Adipocyte (in vitro differentiated cells): ENCODE measurements at regions not wholly inside any gene's neighbourhood (a gene's known extent, or its start where the extent isn't known, plus 50 kb on each side); places are given as distances from the start of the nearest gene placed in this dataset.
A peak's percentile ranks its signal among the peaks of the same experiment; 100 is the strongest.

Experiments used
- DNase-seq: peaks from one replicate; pipeline ENCODE4 v3.0.0-alpha.2; 2015; ENCODE audit warnings: low read depth
- H3K27me3 ChIP-seq: replicated peaks from 2 replicates; pipeline ENCODE4 v1.7.0; 2013; ENCODE audit warnings: mild to moderate bottlenecking, low read length, moderate library complexity; ENCODE audit not compliant: control insufficient read depth, insufficient read depth
- H3K36me3 ChIP-seq: 2 replicates; pipeline ENCODE4 v1.7.0; 2013; ENCODE audit warnings: low read length, mild to moderate bottlenecking, moderate library complexity; ENCODE audit not compliant: control insufficient read depth, insufficient read depth, severe bottlenecking
- H3K4me1 ChIP-seq: 2 replicates; pipeline ENCODE4 v1.7.0; 2013; ENCODE audit warnings: mild to moderate bottlenecking, low read length, moderate library complexity; ENCODE audit not compliant: control insufficient read depth, insufficient read depth
- H3K4me3 ChIP-seq: 2 replicates; pipeline ENCODE4 v1.7.0; 2013; ENCODE audit warnings: mild to moderate bottlenecking, low read length, moderate library complexity
- H3K9ac ChIP-seq: 2 replicates; pipeline ENCODE4 v1.7.0; 2013; ENCODE audit warnings: mild to moderate bottlenecking, low read length, moderate library complexity
- H3K9me3 ChIP-seq: 2 replicates; pipeline ENCODE4 v1.7.0; 2013; ENCODE audit warnings: mild to moderate bottlenecking, low read length, moderate library complexity; ENCODE audit not compliant: control insufficient read depth

DNA sequence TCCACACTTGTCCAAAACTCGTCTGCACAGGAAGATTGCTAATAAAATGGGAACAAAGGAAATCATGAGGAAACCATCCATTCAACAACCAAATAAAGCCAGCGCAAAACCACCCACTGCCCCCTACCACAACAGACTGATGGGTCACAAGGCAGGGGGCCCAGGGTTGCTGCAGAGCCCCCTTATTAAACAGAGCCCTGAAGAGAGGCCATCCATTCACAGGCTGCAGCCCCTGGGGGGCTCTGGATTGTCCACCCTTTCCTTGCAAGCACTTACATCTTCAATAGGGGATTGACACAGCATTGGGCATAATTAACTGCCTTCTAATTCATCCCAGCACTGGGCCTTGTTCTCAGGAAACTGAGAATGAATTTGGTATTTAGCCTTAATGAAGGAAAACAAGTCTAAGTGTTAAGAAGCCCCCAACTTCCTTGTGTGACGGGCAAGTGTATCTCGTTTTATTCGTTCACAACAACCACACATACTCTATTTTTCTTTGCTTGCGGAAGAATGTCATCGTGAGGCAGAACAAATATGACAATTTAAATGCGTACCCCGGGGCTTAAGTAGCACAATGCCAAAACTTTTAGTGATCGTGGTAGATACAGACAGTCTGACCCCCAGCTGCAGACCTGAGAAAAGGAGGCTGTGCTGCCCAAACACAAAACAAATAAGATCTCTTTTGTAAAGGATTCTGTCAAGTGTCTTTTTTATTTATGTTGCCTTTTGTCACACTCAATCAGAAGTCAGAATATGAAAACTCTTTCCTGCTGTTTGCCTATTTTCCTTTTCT, 144.0 kb downstream of the SEMA6D start:
- no peak for DNase-seq
- H3K4me1 ChIP-seq: no peaks in the 10 kb centered on the region
- H3K27me3 ChIP-seq: peaks cover 11% of the 10 kb centered on the region
- peaks cover 15% of the 10 kb centered on the region for H3K9me3 ChIP-seq
- H3K4me3 ChIP-seq: no peak overlapping the region
- H3K9ac ChIP-seq: no peak overlapping the region
- no peaks in the 10 kb centered on the region for H3K36me3 ChIP-seq

DNA sequence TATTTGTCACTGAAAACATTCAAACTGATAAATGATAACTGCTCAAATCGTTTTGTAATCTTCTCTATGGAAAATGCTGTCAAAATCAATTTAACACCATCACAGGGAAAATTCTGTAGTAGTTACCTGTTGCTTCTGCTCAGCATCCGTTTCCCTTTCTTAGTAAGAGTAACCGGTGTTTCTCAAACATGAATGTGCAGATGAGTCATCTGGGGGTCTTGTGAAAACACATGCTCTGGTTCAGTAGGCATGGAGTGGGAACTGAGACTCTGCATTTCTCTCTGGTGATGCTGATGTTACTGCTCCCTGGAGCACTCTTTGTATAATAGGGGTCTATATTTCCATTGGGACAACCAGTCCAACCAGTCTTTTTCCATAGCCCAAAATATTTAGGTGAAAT, 145.1 kb downstream of the SEMA6D start:
- Histone ChIP-seq H3K27me3 (peaks cover 8% of the 10 kb centered on the region), H3K9me3 (peaks cover 15% of the 10 kb centered on the region), H3K9ac (no peak overlapping the region), H3K4me1 (no peaks in the 10 kb centered on the region), H3K36me3 (no peaks in the 10 kb centered on the region), H3K4me3 (no peak overlapping the region)
- DNase-seq: no peak

DNA sequence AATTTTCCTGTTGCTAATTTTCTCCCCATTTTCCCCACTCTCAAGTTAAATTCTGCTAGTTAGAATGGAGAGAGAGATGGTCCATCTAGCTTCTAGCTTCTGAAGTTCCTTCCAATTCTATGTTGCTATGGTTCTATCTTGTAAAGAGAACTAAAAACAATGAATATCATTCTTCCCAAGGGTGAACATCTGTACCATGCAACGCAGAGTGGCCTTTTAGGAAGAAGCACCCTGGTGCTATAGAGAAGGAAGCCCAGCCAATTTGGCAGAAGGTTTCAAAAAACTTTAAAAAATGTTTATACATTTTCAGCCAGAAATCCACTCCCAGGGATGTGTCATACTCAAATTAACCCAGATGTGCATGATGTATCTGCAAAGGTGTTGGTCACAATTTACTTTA, 149.1 kb downstream of the SEMA6D start:
- no peak overlapping the region for H3K9ac ChIP-seq
- no peaks in the 10 kb centered on the region for H3K36me3 ChIP-seq
- H3K4me3 ChIP-seq: no peak overlapping the region
- peaks cover 10% of the 10 kb centered on the region for H3K4me1 ChIP-seq
- H3K27me3 ChIP-seq: peaks cover 3% of the 10 kb centered on the region
- DNase-seq: no peak
- H3K9me3 ChIP-seq: peaks cover 19% of the 10 kb centered on the region

DNA sequence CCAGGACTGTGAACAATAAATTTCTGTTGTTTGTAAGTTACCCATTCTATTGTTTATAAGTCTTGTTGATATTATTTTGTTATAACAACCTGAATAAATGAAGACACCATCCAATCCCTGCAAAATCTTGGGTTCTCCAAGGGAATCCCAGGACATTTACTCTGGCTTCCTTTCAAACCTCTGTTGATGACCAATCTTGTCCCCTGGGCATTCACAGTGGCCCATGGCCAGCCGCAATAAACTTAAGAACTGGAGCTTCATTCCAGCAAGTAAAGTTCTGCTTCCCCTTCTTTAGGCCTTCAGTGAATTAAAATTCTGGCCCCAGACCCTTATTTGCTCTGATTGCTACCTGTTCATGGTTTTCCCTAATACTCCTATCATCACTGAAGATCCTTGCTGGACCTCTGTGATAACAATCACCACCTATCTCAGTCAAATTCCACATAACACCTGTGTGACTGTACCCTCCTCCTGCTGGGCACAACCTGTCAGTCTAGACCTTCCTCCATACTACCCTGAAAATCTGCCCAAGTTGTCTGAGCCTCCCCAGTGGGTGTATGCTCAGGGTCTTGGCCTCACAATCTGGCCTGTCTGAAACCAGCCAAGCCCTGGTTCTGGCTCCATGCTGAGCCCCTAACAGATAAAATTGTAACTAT, 153.1 kb downstream of the SEMA6D start:
- no peak for DNase-seq
- no peak overlapping the region for H3K9ac ChIP-seq
- no peaks in the 10 kb centered on the region for H3K27me3 ChIP-seq
- no peaks in the 10 kb centered on the region for H3K36me3 ChIP-seq
- peaks cover 30% of the 10 kb centered on the region for H3K4me1 ChIP-seq
- peaks cover 10% of the 10 kb centered on the region for H3K9me3 ChIP-seq
- no peak overlapping the region for H3K4me3 ChIP-seq

DNA sequence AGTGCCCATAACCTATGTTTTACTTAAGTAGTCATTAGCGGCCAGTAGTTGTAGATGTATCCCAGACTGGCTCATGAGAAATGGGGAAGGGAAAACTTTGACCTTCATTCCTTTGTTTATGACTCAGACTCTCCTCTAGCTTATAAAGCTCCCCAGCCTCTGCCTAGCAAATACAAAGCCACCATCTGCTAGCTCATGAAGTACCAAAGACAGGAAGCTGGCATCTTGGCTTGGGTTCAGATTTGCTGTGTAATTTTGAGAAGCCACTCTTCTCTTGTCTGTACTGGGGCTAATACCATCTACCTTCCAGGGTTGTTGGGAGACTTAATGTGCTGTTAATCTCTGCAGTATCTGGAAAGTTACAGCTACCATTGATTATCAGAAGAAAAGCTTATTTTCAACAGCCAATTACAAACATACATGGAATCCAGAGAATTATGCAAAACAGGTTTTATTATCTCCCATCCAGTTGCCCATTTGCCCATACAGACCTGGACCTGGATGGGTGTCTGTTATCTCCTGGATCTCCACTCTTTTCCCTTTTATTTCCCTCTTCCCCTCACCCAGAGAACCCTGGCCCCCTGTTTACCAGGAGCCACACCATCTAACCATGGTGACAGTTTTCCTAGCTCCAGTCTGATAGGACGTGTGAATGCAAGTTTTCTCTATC, 153.8 kb downstream of the SEMA6D start:
- DNase-seq: peak; percentile 6

DNA sequence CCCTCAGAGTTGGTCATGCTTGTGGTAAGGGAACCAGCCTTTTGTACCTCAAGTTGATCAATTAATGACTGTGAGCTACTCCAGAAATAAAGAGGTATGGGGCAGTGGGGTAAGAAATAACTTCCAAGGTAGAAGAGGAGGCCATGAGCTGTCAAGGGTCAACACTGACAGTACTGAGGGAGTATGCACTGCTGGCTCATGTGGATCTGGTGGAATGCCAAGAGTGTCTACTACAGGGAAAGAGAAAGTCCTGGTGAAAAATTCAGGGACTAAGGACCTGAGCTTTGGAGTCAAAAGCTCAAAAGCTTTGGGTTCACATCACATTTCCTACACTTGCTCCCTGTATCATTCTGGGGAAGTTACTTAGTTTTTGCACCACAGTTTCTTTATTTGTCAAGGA, 154.9 kb downstream of the SEMA6D start:
- Histone ChIP-seq H3K9me3 (peaks cover 4% of the 10 kb centered on the region), H3K27me3 (no peaks in the 10 kb centered on the region)
- DNase-seq: no peak

More for the DNA sequence above, 153.8 kb downstream of the SEMA6D start:
- Histone ChIP-seq H3K9ac (no peak overlapping the region), H3K36me3 (no peaks in the 10 kb centered on the region), H3K27me3 (no peaks in the 10 kb centered on the region), H3K4me1 (peaks cover 30% of the 10 kb centered on the region), H3K9me3 (peaks cover 4% of the 10 kb centered on the region), H3K4me3 (no peak overlapping the region)

DNA sequence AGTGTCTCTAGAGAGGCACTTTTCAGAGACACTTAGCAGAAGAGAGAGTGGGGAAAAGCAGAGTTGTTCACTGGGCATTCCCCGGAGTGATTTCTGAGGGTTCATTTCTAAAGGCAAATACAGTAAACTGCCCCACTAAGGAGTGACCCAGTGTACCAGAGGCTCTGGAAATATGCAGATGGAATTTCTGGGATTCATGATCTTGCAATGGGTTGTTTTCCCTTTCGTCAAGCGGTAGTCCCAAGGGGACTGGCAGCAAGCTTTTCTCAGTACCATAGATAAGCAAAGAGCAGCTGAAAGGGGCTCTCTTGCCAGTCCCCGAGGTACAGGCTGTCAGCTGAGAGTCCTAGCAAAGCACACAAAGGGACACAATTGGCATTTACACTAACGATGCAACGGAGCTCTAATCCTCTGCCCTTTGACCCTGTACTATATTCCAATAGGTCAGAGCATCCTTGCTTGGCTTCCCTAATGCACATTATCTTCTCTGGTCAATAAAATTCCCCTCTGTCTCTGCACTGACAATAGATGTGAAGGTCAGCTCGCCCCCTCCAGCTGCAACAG, 155.6 kb downstream of the SEMA6D start:
- Histone ChIP-seq H3K9ac (no peak overlapping the region), H3K9me3 (peaks cover 4% of the 10 kb centered on the region), H3K4me1 (peaks cover 30% of the 10 kb centered on the region), H3K27me3 (no peaks in the 10 kb centered on the region), H3K4me3 (no peak overlapping the region), H3K36me3 (no peaks in the 10 kb centered on the region)
- DNase-seq: no peak

More for the DNA sequence above, 154.9 kb downstream of the SEMA6D start:
- Histone ChIP-seq H3K4me1 (peaks cover 30% of the 10 kb centered on the region), H3K4me3 (no peak overlapping the region), H3K36me3 (no peaks in the 10 kb centered on the region), H3K9ac (no peak overlapping the region)

DNA sequence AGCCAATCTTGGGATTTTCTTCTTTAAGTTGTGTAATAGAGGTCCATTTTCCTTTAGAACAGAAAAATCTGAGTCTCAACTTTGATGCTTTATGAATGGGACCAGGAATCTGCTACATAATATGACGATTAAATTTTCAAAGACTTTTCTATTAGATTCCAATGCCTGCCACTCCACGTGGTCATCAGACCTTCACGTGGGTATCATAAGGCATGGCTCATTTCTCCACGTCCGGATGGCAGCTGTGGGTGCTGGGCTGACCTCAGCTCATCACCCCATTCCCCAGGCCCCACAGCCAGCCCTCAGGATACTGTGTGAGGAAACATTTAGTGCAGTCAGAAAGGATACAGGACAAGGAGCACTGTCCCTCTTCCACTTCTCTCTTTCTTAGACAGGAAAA, 159.7 kb downstream of the SEMA6D start:
- no peak overlapping the region for H3K4me3 ChIP-seq
- H3K27me3 ChIP-seq: peaks cover 7% of the 10 kb centered on the region
- no peaks in the 10 kb centered on the region for H3K36me3 ChIP-seq
- H3K4me1 ChIP-seq: peaks cover 14% of the 10 kb centered on the region
- no peak overlapping the region for H3K9ac ChIP-seq
- no peak for DNase-seq
- no peaks in the 10 kb centered on the region for H3K9me3 ChIP-seq

DNA sequence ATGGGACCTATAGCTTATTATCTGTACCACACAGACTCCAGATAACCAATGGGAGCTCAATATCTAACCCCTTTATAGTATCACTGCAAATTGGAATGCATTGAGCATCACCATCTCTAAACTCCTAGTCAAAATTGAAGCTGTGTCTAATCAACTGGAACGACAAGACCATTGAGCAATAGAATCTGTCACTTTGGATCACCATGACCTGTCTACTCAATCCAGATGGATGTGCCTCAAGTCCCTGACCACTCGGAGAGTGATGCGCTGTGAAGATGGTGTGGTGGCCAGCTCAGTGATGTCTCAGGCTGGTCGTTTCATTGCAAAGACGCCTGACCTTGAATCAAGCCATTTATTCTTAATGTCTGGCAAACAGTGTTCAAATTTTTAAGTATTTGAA, 160.5 kb downstream of the SEMA6D start:
- Histone ChIP-seq H3K4me3 (no peak overlapping the region), H3K36me3 (no peaks in the 10 kb centered on the region), H3K27me3 (peaks cover 7% of the 10 kb centered on the region), H3K4me1 (peaks cover 6% of the 10 kb centered on the region), H3K9me3 (no peaks in the 10 kb centered on the region), H3K9ac (no peak overlapping the region)
- DNase-seq: no peak

DNA sequence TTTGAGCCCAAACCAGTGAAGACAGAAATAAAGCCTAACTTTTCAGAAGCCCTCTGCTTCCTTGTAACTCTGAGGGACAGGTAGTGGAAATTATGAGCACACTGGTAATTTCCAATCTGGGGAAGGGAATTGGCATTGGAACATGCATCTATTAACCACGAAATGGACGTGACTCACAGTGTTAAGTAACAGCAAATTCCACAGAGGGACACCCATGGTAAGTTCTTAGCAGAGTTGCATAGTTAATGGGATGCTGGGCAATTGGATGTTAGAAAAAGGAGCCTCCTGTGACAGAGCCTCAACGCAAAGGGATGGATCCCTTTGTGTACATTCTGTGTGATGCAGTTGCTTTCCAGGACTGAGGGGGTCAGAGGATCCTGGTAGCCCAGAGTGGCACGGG, 168.6 kb downstream of the SEMA6D start:
- Histone ChIP-seq H3K9ac (no peak overlapping the region), H3K9me3 (no peaks in the 10 kb centered on the region), H3K4me3 (no peak overlapping the region), H3K36me3 (no peaks in the 10 kb centered on the region), H3K4me1 (no peaks in the 10 kb centered on the region), H3K27me3 (peaks cover 7% of the 10 kb centered on the region)
- DNase-seq: no peak

DNA sequence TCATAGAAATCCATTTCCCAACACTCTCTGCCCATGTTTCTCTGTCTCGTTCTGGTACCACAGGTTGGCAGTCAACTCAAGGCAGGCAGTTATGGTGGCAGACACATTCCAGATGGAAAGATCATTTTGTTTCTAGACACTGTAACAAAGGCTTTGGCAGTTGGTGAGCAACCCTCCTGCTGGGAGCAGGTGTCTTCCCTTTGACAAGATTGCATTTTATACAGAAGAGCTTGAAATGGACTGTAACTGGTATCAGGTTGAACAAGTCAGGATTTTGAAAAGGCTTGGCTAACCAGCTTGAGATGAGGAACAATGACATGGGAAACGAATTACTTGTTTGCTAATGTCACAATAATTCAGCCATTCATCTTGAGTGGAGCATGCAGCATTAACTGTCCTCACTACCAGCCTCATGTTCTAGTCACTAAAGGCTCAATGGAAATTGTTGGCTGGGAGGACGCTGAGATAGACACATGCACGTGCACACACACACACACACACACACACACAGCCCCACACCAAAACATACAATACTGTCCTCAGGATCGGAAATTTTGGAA, 170.0 kb downstream of the SEMA6D start:
- no peaks in the 10 kb centered on the region for H3K9me3 ChIP-seq
- H3K9ac ChIP-seq: no peak overlapping the region
- H3K4me3 ChIP-seq: no peak overlapping the region
- no peaks in the 10 kb centered on the region for H3K36me3 ChIP-seq
- no peak for DNase-seq
- peaks cover 10% of the 10 kb centered on the region for H3K27me3 ChIP-seq
- H3K4me1 ChIP-seq: no peaks in the 10 kb centered on the region
